ENCODE measurements at regions not wholly inside any gene's neighbourhood (a gene's known extent, or its start where the extent isn't known, plus 50 kb on each side); places are given as distances from the start of the nearest gene placed in this dataset.

DNA sequence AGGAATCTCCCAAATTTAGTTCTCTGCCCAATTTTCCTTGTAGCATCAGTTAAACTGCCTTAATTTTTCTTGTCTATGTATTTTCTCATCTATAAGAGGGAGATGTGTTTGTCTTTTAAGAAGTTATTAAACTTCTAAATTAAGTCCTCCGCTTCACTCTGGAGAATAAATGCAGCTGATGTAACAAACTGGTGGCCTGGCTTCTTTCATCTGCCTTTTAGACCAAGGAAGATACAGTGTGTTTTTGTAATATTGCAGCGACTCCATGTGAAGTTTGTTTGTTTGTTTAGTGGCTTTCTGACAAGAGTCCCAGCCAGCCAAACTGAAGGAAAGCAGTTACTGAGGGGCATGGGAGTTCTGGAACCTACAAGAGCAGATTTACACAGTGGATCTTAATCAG lies 56.4 kb downstream of the KLF12 start:
- H3K36me3 ChIP-seq (ENCODE audit: control insufficient read depth in 2 of 2, insufficient read depth in 1 of 2, low read length in 2 of 2), result no peaks in the 10 kb centered on the region
- H3K27ac ChIP-seq (ENCODE audit: extremely low read depth, low read depth, low read length), result no peak overlapping the region
- TF ChIP-seq REPIN1 (tag by site-specific recombination; IDR thresholded peaks at IDR 0.05; ENCODE audit: low read depth), result no peak
- TF ChIP-seq ZEB2 (tag by site-specific recombination; IDR thresholded peaks at IDR 0.05), result no peak
- no peak for TF ChIP-seq ZNF473 (tag by site-specific recombination; IDR thresholded peaks at IDR 0.05)
- TF ChIP-seq FEZF1 (tag by site-specific recombination; IDR thresholded peaks at IDR 0.05), result peak; percentile 56
- TF ChIP-seq ZNF610 (tag by site-specific recombination; IDR thresholded peaks at IDR 0.05; ENCODE audit: borderline replicate concordance), result no peak
- no peak for TF ChIP-seq ZNF133 (tag by site-specific recombination; IDR thresholded peaks at IDR 0.05)
- no peak for TF ChIP-seq ZBTB7A (tag by site-specific recombination; IDR thresholded peaks at IDR 0.05; ENCODE audit: low read depth)
- TF ChIP-seq, protein P1, sequence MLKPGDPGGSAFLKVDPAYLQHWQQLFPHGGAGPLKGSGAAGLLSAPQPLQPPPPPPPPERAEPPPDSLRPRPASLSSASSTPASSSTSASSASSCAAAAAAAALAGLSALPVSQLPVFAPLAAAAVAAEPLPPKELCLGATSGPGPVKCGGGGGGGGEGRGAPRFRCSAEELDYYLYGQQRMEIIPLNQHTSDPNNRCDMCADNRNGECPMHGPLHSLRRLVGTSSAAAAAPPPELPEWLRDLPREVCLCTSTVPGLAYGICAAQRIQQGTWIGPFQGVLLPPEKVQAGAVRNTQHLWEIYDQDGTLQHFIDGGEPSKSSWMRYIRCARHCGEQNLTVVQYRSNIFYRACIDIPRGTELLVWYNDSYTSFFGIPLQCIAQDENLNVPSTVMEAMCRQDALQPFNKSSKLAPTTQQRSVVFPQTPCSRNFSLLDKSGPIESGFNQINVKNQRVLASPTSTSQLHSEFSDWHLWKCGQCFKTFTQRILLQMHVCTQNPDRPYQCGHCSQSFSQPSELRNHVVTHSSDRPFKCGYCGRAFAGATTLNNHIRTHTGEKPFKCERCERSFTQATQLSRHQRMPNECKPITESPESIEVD (tag by site-specific recombination; IDR thresholded peaks at IDR 0.05), result peak; percentile 75
- TF ChIP-seq, protein P2, sequence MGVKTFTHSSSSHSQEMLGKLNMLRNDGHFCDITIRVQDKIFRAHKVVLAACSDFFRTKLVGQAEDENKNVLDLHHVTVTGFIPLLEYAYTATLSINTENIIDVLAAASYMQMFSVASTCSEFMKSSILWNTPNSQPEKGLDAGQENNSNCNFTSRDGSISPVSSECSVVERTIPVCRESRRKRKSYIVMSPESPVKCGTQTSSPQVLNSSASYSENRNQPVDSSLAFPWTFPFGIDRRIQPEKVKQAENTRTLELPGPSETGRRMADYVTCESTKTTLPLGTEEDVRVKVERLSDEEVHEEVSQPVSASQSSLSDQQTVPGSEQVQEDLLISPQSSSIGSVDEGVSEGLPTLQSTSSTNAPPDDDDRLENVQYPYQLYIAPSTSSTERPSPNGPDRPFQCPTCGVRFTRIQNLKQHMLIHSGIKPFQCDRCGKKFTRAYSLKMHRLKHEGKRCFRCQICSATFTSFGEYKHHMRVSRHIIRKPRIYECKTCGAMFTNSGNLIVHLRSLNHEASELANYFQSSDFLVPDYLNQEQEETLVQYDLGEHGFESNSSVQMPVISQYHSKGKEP (tag by site-specific recombination; IDR thresholded peaks at IDR 0.05), result peak; percentile 72; the same call in 1 of the 2 replicates
- TF ChIP-seq KLF1 (tag by site-specific recombination; IDR thresholded peaks at IDR 0.05), result no peak
- TF ChIP-seq, protein P3, sequence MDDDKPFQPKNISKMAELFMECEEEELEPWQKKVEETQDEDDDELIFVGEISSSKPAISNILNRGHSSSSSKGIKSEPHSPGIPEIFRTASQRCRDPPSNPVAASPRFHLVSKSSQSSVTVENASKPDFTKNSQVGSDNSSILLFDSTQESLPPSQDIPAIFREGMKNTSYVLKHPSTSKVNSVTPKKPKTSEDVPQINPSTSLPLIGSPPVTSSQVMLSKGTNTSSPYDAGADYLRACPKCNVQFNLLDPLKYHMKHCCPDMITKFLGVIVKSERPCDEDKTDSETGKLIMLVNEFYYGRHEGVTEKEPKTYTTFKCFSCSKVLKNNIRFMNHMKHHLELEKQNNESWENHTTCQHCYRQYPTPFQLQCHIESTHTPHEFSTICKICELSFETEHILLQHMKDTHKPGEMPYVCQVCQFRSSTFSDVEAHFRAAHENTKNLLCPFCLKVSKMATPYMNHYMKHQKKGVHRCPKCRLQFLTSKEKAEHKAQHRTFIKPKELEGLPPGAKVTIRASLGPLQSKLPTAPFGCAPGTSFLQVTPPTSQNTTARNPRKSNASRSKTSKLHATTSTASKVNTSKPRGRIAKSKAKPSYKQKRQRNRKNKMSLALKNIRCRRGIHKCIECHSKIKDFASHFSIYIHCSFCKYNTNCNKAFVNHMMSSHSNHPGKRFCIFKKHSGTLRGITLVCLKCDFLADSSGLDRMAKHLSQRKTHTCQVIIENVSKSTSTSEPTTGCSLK (tag by site-specific recombination; IDR thresholded peaks at IDR 0.05), result no peak
- ChIA-PET POLR2A (no interaction called here), CTCF (no interaction called here)
- no peaks in the 10 kb centered on the region for H3K4me1 ChIP-seq (ENCODE audit: control insufficient read depth, insufficient read depth, low read length)
- no peaks in the 10 kb centered on the region for H3K9me3 ChIP-seq (ENCODE audit: control insufficient read depth, insufficient read depth, low read depth, low read length)
- no peak overlapping the region for H3K4me3 ChIP-seq (ENCODE audit: low read depth, low read length)

DNA sequence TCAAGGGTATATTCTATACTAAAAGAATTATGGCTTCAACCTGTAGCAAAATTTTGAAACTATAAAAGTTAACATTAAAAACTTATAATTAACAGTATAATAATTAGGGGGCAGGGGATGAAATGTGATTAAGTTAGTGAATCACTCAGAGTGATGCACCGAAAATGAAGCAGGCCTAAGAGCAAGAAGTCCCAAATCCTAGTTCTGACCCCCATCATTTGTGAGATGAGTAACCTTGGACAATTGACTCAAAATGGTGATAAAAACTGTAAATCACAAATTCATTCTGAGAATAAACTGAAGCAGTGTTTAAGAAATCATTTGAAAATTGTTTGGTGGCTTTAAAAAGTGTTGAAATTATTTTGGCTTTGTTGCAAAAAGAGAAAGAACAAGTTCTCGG lies 56.8 kb downstream of the KLF12 start:
- H3K4me1 ChIP-seq (ENCODE audit: control insufficient read depth, insufficient read depth, low read length), result no peaks in the 10 kb centered on the region
- no peak overlapping the region for H3K27ac ChIP-seq (ENCODE audit: extremely low read depth, low read depth, low read length)
- ChIA-PET POLR2A (no interaction called here), CTCF (no interaction called here)
- no peaks in the 10 kb centered on the region for H3K9me3 ChIP-seq (ENCODE audit: control insufficient read depth, insufficient read depth, low read depth, low read length)
- no peaks in the 10 kb centered on the region for H3K36me3 ChIP-seq (ENCODE audit: control insufficient read depth in 2 of 2, insufficient read depth in 1 of 2, low read length in 2 of 2)
- TF ChIP-seq ZNF302 (tag by site-specific recombination; IDR thresholded peaks at IDR 0.05; ENCODE audit: low read depth), result no peak
- no peak for TF ChIP-seq ZBTB48 (tag by site-specific recombination; IDR thresholded peaks at IDR 0.05)
- TF ChIP-seq, protein P4, sequence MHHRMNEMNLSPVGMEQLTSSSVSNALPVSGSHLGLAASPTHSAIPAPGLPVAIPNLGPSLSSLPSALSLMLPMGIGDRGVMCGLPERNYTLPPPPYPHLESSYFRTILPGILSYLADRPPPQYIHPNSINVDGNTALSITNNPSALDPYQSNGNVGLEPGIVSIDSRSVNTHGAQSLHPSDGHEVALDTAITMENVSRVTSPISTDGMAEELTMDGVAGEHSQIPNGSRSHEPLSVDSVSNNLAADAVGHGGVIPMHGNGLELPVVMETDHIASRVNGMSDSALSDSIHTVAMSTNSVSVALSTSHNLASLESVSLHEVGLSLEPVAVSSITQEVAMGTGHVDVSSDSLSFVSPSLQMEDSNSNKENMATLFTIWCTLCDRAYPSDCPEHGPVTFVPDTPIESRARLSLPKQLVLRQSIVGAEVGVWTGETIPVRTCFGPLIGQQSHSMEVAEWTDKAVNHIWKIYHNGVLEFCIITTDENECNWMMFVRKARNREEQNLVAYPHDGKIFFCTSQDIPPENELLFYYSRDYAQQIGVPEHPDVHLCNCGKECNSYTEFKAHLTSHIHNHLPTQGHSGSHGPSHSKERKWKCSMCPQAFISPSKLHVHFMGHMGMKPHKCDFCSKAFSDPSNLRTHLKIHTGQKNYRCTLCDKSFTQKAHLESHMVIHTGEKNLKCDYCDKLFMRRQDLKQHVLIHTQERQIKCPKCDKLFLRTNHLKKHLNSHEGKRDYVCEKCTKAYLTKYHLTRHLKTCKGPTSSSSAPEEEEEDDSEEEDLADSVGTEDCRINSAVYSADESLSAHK (tag by site-specific recombination; IDR thresholded peaks at IDR 0.05), result no peak
- no peak for TF ChIP-seq ZNF660 (tag by site-specific recombination; IDR thresholded peaks at IDR 0.05)
- no peak for TF ChIP-seq ZNF777 (tag by site-specific recombination; IDR thresholded peaks at IDR 0.05; ENCODE audit: borderline replicate concordance)
- no peak for TF ChIP-seq ZNF266 (tag by site-specific recombination; IDR thresholded peaks at IDR 0.05; ENCODE audit: low read depth)
- TF ChIP-seq EGR2 (tag by site-specific recombination; IDR thresholded peaks at IDR 0.05; ENCODE audit: low read depth), result no peak
- no peak for TF ChIP-seq ZNF133 (tag by site-specific recombination; IDR thresholded peaks at IDR 0.05)
- TF ChIP-seq ZNF433 (tag by site-specific recombination; IDR thresholded peaks at IDR 0.05; ENCODE audit: low read depth), result no peak
- H3K4me3 ChIP-seq (ENCODE audit: low read depth, low read length), result no peak overlapping the region

Measured in HEK293 (cell line).